ENCODE measurements at regions not wholly inside any gene's neighbourhood (a gene's known extent, or its start where the extent isn't known, plus 50 kb on each side); places are given as distances from the start of the nearest gene placed in this dataset.

DNA sequence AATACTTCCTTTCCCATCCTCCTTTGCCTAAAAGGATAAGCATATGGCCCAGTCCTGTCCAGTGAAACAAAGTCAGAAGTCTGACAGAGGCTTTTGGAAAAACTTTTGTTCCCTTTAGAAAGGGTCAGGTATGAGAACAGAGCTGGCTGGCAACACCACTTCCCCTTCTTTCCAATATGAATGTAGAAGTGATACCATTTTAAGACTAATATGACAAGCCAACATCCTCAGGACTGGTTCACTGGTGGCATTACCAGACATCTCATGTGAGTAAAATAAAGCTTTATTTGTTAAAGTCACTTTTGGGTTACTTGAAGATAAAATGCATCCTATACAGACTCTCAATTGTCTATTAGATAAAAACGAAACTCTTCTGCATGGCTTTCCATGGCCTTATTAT is 83.6 kb upstream of the PTCHD1 start:
- TF ChIP-seq EZH2 (IDR thresholded peaks at IDR 0.05; ENCODE audit: insufficient read depth, poor library complexity, severe bottlenecking), result no peak
- no peak for TF ChIP-seq EZH2phosphoT487 (IDR thresholded peaks at IDR 0.05; ENCODE audit: insufficient read depth, low read depth)

Data from GM23248 (cell line).